ENCODE measurements at regions not wholly inside any gene's neighbourhood (a gene's known extent, or its start where the extent isn't known, plus 50 kb on each side); places are given as distances from the start of the nearest gene placed in this dataset.
"Not testable (repeated sequence)": the region's sequence is repeated elsewhere in the genome, so short reads cannot be mapped to it uniquely, and the experiment has no call there.

DNA sequence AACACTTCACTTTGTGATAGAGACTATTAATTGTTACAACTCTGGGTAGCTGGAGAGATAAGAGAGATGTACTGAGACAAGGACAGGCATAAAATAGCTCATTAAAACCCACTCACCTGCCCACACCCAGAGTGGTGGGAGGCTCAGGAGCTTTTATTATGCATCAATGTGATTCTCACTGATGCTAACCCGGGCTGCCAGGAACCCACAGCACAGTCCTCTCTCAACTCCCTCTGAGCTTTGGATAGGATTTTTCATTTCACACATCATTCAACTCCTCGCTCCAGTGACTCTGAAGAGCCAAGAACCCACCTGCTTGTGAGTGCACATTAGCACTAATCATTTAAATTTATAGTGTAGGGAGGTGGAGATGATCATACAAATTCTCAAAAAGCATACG lies 827.9 kb downstream of the FLRT2 start:
- Histone ChIP-seq H3K4me2 (peak overlapping the region in 4 of 11 experiments; percentile 1 to 42 (median 24); a peak in 4 of 22 replicates), H4K20me1 (no peaks in the 10 kb centered on the region), H3K27me3 (no peaks in the 10 kb centered on the region), H3K4me3 (no peak overlapping the region), H3K9me3 (replicated peaks in 1 of 11) (0 out of 22 replicates have a peak, but pooled peaks cover 0 to under 1% (median 0%) of the 10 kb centered on the region in 11 experiments), H3K4me1 (peaks cover 0 to 8% (median 0%) of the 10 kb centered on the region in 10 experiments; a peak in 8 of 20 replicates), H3K36me3 (no peaks in the 10 kb centered on the region), H3K27ac (no peak overlapping the region), H3K9ac (no peak overlapping the region)
- no peak for TF ChIP-seq Cebpa-rat (IDR thresholded peaks at IDR 0.05)

GRCh38 chr14:86357119-86357518 lies 827.2 kb downstream of the FLRT2 start:
- Histone ChIP-seq H3K4me2 (no peak overlapping the region), H3K9ac (no peak overlapping the region), H4K20me1 (no peaks in the 10 kb centered on the region), H3K9me3 (replicated peaks in 1 of 11) (no peaks in the 10 kb centered on the region), H3K4me1 (peaks cover 0 to 8% (median 0%) of the 10 kb centered on the region in 10 experiments; a peak in 8 of 20 replicates), H3K36me3 (no peaks in the 10 kb centered on the region), H3K27ac (no peak overlapping the region), H3K4me3 (no peak overlapping the region), H3K27me3 (no peaks in the 10 kb centered on the region)
- no peak for TF ChIP-seq Cebpa-rat (IDR thresholded peaks at IDR 0.05)

- Histone ChIP-seq H3K36me3 (no peaks in the 10 kb centered on the region), H3K4me1 (peaks cover 0 to 11% (median 0%) of the 10 kb centered on the region in 10 experiments; a peak in 4 of 20 replicates), H3K27ac (peak overlapping the region in 2 of 11 experiments; percentile 2 to 60; a peak in 3 of 22 replicates), H3K4me3 (no peak overlapping the region), H4K20me1 (no peaks in the 10 kb centered on the region), H3K27me3 (no peaks in the 10 kb centered on the region), H3K9ac (0 out of 22 replicates have a peak overlapping the region, but pooled peaks of 1 of the 11 experiments have one; percentile 38), H3K4me2 (peak overlapping the region in 7 of 11 experiments; percentile 11 to 63 (median 43); a peak in 9 of 22 replicates), H3K9me3 (replicated peaks in 1 of 11) (peaks cover 0 to 20% (median 15%) of the 10 kb centered on the region in 11 experiments; a peak in 16 of 22 replicates)
- TF ChIP-seq Cebpa-rat (IDR thresholded peaks at IDR 0.05) = no peak
These were observed 817.0 kb downstream of the FLRT2 start for GRCh38 chr14:86346818-86347384.

DNA sequence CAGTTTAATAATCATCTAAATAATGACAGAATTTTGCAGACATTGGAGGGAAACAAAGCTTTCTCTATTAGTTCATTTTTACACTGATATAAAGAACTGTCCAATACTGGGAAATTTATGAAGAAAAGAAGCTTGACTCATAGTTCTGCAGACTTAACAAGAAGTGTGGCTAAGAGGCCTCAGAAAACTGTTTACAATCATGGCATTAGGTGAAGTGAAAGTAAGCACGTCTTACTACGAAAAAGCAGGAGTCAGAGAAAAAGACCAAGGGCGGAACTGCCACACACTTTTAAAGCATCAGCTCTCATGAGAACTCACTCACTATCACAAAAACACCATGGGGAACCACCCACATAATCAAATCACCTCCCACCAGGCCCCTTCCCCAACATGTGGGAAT lies 804.4 kb downstream of the FLRT2 start:
- H3K36me3 ChIP-seq = no peaks in the 10 kb centered on the region
- no peaks in the 10 kb centered on the region for H3K27me3 ChIP-seq

DNA sequence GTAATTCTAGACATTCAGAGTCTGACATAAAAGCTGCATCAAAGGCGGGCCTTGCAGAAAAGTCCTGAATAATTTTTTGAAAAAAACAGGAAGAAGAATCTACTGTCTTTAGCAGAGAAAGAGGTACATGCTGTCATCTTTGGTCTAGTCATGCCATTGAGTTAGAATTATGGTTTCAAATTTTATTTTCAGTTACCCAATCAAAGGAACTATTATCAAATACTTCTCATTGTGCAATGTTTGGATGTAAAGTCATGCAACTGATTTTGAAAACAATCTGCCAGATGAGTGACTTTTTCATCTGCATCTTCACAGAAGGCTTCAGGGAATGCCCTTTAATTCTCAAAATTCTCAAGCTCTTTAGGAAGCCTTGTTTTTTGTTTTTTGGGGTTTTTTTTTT lies 803.5 kb downstream of the FLRT2 start:
- Histone ChIP-seq H3K27ac (no peak overlapping the region), H3K4me2 (no peak overlapping the region), H3K4me1 (0 out of 20 replicates have a peak, but pooled peaks cover 0 to 4% (median 0%) of the 10 kb centered on the region in 10 experiments), H4K20me1 (no peaks in the 10 kb centered on the region), H3K4me3 (no peak overlapping the region), H3K9ac (no peak overlapping the region), H3K27me3 (no peaks in the 10 kb centered on the region), H3K9me3 (replicated peaks in 1 of 11) (no peaks in the 10 kb centered on the region), H3K36me3 (no peaks in the 10 kb centered on the region)
- no peak for TF ChIP-seq Cebpa-rat (IDR thresholded peaks at IDR 0.05)

More for the DNA sequence above, 804.4 kb downstream of the FLRT2 start:
- Histone ChIP-seq H3K9ac (no peak overlapping the region), H3K4me3 (no peak overlapping the region), H4K20me1 (no peaks in the 10 kb centered on the region), H3K27ac (no peak overlapping the region), H3K4me2 (no peak overlapping the region), H3K4me1 (no peaks in the 10 kb centered on the region), H3K9me3 (replicated peaks in 1 of 11) (no peaks in the 10 kb centered on the region)
- TF ChIP-seq Cebpa-rat (IDR thresholded peaks at IDR 0.05) = no peak

DNA sequence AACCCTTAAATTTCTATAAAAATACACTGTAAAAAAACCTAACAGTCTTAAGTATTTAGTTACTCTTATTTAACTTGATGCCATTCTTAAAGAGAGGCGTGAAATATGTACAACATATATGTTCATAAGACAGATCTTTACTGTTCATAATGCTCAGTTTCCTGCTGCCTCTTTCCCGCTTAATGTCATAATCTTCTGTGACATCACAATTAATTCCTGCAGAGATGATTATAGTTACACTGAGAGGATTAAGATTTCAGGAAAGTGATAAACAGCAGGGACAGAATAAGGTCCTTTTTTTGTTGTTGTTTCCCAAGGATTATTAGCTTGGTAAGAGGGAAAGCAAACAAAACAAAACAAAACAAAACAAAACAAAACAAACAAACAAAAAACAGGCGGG lies 801.4 kb downstream of the FLRT2 start:
- H3K9ac ChIP-seq = no peak overlapping the region
- H3K36me3 ChIP-seq = no peaks in the 10 kb centered on the region
- H3K4me3 ChIP-seq = no peak overlapping the region
- no peak overlapping the region for H3K27ac ChIP-seq
- H3K27me3 ChIP-seq = no peaks in the 10 kb centered on the region
- H3K9me3 ChIP-seq (replicated peaks in 1 of 11) = no peaks in the 10 kb centered on the region
- 0 out of 20 replicates have a peak, but pooled peaks cover 0 to 4% (median 0%) of the 10 kb centered on the region in 10 experiments for H3K4me1 ChIP-seq
- TF ChIP-seq Cebpa-rat (IDR thresholded peaks at IDR 0.05) = no peak
- no peak overlapping the region for H3K4me2 ChIP-seq
- H4K20me1 ChIP-seq = no peaks in the 10 kb centered on the region

DNA sequence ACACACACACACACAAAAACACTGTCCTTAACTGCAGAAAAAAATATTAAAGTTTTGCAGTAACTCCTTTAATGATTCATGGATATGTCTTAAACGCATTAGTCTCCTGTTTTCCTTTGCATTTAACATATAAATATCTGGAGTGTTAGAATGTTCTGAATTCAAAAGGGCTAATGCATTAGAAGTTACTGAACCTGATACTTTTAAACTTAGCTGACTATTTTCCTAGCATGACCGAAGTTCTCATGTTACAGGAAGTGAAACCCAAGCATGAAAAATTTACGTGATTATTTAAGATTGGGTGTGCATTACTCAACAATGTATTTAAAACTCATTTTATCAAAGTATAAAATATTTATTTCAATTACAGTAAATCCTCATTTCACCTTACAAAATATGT lies 791.2 kb downstream of the FLRT2 start:
- H3K4me3 ChIP-seq = no peak overlapping the region
- H3K4me1 ChIP-seq = peaks cover 8 to 34% (median 26%) of the 10 kb centered on the region in 10 experiments
- peak overlapping the region in 10 of 11 experiments; percentile 16 to 61 (median 34); a peak in 18 of 22 replicates for H3K4me2 ChIP-seq
- H4K20me1 ChIP-seq = no peaks in the 10 kb centered on the region
- no peaks in the 10 kb centered on the region for H3K27me3 ChIP-seq
- TF ChIP-seq Cebpa-rat (IDR thresholded peaks at IDR 0.05) = no peak
- no peaks in the 10 kb centered on the region for H3K36me3 ChIP-seq
- peaks cover 0 to 22% (median 10%) of the 10 kb centered on the region in 11 experiments; a peak in 8 of 22 replicates for H3K9me3 ChIP-seq (replicated peaks in 1 of 11)
- peak overlapping the region in 8 of 11 experiments; percentile 50 to 92 (median 84); a peak in 15 of 22 replicates for H3K27ac ChIP-seq
- H3K9ac ChIP-seq = peak overlapping the region in 4 of 11 experiments; percentile 3 to 74 (median 70); a peak in 4 of 22 replicates

GRCh38 chr14:86312154-86312665 lies 782.3 kb downstream of the FLRT2 start:
- H3K27ac ChIP-seq, H4K20me1 ChIP-seq, H3K4me1 ChIP-seq, H3K4me3 ChIP-seq, H3K27me3 ChIP-seq, H3K9ac ChIP-seq, H3K36me3 ChIP-seq, H3K4me2 ChIP-seq: not testable (repeated sequence)
- H3K9me3 ChIP-seq (replicated peaks in 1 of 11) = peaks cover 0 to 17% (median 12%) of the 10 kb centered on the region in 11 experiments; a peak in 15 of 22 replicates

DNA sequence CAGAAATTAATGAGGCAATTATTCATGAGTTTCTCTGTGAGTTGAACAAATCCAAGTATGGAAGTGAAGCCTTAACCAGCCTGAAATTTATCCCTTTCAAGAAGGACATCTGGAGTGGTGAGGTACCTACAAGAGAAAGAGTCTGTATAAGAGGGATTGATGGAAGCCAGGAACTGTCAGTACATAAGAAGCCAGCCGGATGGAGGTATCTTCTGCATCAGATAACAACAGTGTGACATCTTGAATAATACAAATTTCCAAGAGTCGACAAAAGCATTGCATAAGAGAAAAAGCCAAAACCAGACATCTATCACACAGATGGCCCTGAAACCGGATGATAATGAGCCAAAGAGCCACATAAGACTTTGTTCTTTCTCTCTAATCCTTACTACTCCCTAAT lies 781.2 kb downstream of the FLRT2 start:
- Histone ChIP-seq H3K36me3 (no peaks in the 10 kb centered on the region), H3K27ac (no peak overlapping the region), H3K4me2 (no peak overlapping the region), H3K4me3 (no peak overlapping the region), H3K9me3 (replicated peaks in 1 of 11) (peaks cover 0 to 17% (median 12%) of the 10 kb centered on the region in 11 experiments; a peak in 15 of 22 replicates), H4K20me1 (no peaks in the 10 kb centered on the region), H3K27me3 (no peaks in the 10 kb centered on the region), H3K4me1 (no peaks in the 10 kb centered on the region), H3K9ac (no peak overlapping the region)
- TF ChIP-seq Cebpa-rat (IDR thresholded peaks at IDR 0.05) = no peak
